ENCODE measurements at regions not wholly inside any gene's neighbourhood (a gene's known extent, or its start where the extent isn't known, plus 50 kb on each side); places are given as distances from the start of the nearest gene placed in this dataset.
"Not testable (repeated sequence)": the region's sequence is repeated elsewhere in the genome, so short reads cannot be mapped to it uniquely, and the experiment has no call there.

DNA sequence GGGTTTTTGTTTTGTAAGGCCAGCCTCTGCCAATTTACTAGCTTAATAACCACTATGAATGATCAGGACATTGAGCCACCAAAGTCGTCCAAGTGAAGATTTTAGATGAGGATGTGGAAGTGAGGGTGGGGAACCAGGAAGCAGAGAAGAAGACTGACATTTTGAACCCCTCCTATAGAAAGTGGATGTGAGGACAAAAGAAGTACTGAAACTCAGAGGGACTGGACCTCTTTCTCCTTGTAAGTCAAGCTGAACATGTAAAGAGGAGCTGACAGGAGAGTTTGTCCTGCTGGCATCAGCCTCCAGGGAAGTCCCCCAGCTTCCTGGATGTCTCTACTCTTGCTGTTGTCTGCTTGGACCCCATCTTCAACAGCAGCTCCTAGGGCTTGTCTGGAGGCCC is 338.2 kb upstream of the NCAM1 start:
- Histone ChIP-seq H3K9me3 (replicated peaks in 1 of 2; ENCODE audit: control insufficient read depth in 1 of 2, insufficient read depth in 1 of 2, low read length in 2 of 2) (no peaks in the 10 kb centered on the region), H3K4me2 (replicated peaks; ENCODE audit: extremely low read depth, low read length, poor library complexity, severe bottlenecking) (no peak overlapping the region), H3K4me1 (ENCODE audit: control insufficient read depth in 1 of 2, insufficient read depth in 2 of 2, low read length in 2 of 2) (peaks cover 44 to 53% of the 10 kb centered on the region in 2 donors), H2AFZ (ENCODE audit: insufficient read depth, low read depth, low read length, poor library complexity, severe bottlenecking) (peak overlapping the region; percentile 56), H3K36me3 (replicated peaks in 1 of 2; ENCODE audit: control insufficient read depth in 1 of 2, insufficient read depth in 2 of 2, low read length in 2 of 2) (no peaks in the 10 kb centered on the region), H4K20me1 (ENCODE audit: insufficient read depth, low read length) (no peaks in the 10 kb centered on the region), H3K27me3 (ENCODE audit: control insufficient read depth in 2 of 2, insufficient read depth in 2 of 2, low read length in 2 of 2) (peaks cover 0 to 2% of the 10 kb centered on the region in 2 donors), H3K27ac (ENCODE audit: low read depth in 1 of 2, low read length in 2 of 2) (peak overlapping the region; percentile 59 to 69), H3K9ac (ENCODE audit: insufficient read depth, low read length, poor library complexity, severe bottlenecking) (no peak overlapping the region), H3K79me2 (ENCODE audit: insufficient read depth, low read length) (no peaks in the 10 kb centered on the region), H3K4me3 (replicated peaks in 1 of 3; ENCODE audit: low read depth in 2 of 3, low read length in 3 of 3) (peak overlapping the region in 1 of 3 experiments; percentile 15)
- H3K27me3 Mint-ChIP-seq (ENCODE audit: low read depth in 3 of 3), result peaks cover 0 to 8% (median 3%) of the 10 kb centered on the region in 3 donors
- no peaks in the 10 kb centered on the region for H3K9me3 Mint-ChIP-seq
- no peak overlapping the region for H3K4me3 Mint-ChIP-seq
- peaks cover 0 to 2% of the 10 kb centered on the region in 2 donors for H3K36me3 Mint-ChIP-seq
- H3K27ac Mint-ChIP-seq, result peak overlapping the region in 6 of 7 donors; percentile 36 to 79 (median 62)
- no peak for TF ChIP-seq CTCF (IDR thresholded peaks at IDR 0.05)
- H3K4me1 Mint-ChIP-seq, result peaks cover 40% of the 10 kb centered on the region
- intact Hi-C loops (cut with micrococcal nuclease), result no loop called here
- peak in 2 of 3 donors; percentile 19 to 28 for DNase-seq
- no CpG with 5 or more reads among the region's 1 CpG for WGBS (ENCODE audit: insufficient coverage)

DNA sequence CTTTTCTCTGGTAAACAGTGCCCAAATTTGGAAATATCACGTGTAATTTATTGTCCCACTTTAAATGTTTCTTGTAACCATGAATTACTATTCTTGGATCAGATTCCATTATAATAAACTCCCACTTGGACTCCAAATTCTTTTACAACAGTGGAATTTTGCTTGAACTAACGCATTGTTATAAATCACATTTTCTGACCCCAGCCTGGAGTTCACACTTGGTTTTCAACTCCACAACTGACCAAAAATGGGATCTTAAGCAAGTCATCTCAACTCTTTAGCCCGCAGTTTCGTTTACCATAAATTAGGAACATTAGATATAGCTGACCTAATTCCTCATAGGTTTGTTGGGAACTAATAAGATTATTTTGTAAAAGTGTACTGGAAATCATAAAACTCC is 336.8 kb upstream of the NCAM1 start:
- no peak for TF ChIP-seq CTCF (IDR thresholded peaks at IDR 0.05)
- peak overlapping the region in 1 of 7 donors; percentile 11 for H3K27ac Mint-ChIP-seq

DNA sequence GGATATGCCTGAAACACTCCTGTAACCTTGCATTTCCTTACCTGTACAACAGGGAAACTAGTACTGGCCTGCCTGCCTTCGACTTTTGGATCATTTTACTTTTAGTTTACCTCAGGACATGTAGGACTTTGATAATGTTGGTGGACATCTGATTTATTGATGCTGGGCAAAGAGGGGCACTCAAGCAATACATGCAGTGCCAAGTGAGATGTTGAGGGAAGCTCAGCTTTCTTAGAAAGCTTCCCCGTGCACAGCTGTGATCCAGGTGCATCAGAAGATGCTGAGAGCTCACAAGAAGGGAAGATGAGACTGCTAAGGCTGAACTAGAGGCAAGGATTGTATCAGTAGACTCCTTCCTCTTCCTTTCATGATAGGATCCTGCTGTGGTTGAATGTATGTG is 336.2 kb upstream of the NCAM1 start:
- H3K9me3 Mint-ChIP-seq; H2AFZ ChIP-seq (ENCODE audit: insufficient read depth, low read depth, low read length, poor library complexity, severe bottlenecking); H4K20me1 ChIP-seq (ENCODE audit: insufficient read depth, low read length); intact Hi-C loops (cut with micrococcal nuclease); H3K27ac Mint-ChIP-seq; H3K79me2 ChIP-seq (ENCODE audit: insufficient read depth, low read length); H3K27me3 ChIP-seq (ENCODE audit: control insufficient read depth in 2 of 2, insufficient read depth in 2 of 2, low read length in 2 of 2); H3K36me3 ChIP-seq (replicated peaks in 1 of 2; ENCODE audit: control insufficient read depth in 1 of 2, insufficient read depth in 2 of 2, low read length in 2 of 2); H3K36me3 Mint-ChIP-seq; DNase-seq; H3K9me3 ChIP-seq (replicated peaks in 1 of 2; ENCODE audit: control insufficient read depth in 1 of 2, insufficient read depth in 1 of 2, low read length in 2 of 2); H3K4me2 ChIP-seq (replicated peaks; ENCODE audit: extremely low read depth, low read length, poor library complexity, severe bottlenecking); H3K4me3 ChIP-seq (replicated peaks in 1 of 3; ENCODE audit: low read depth in 2 of 3, low read length in 3 of 3); H3K27ac ChIP-seq (ENCODE audit: low read depth in 1 of 2, low read length in 2 of 2); H3K4me3 Mint-ChIP-seq; H3K9ac ChIP-seq (ENCODE audit: insufficient read depth, low read length, poor library complexity, severe bottlenecking): not testable (repeated sequence)
- Mint-ChIP-seq H3K4me1 (peaks cover 43% of the 10 kb centered on the region), H3K27me3 (ENCODE audit: low read depth in 3 of 3) (peaks cover 0 to 13% (median 3%) of the 10 kb centered on the region in 3 donors)
- WGBS (ENCODE audit: insufficient coverage), result 100% methylated on average over 1 of the region's 2 CpGs
- peaks cover 47 to 48% of the 10 kb centered on the region in 2 donors for H3K4me1 ChIP-seq (ENCODE audit: control insufficient read depth in 1 of 2, insufficient read depth in 2 of 2, low read length in 2 of 2)

More for the DNA sequence above, 336.8 kb upstream of the NCAM1 start:
- Histone ChIP-seq H3K79me2 (ENCODE audit: insufficient read depth, low read length) (no peaks in the 10 kb centered on the region), H3K9me3 (replicated peaks in 1 of 2; ENCODE audit: control insufficient read depth in 1 of 2, insufficient read depth in 1 of 2, low read length in 2 of 2) (no peaks in the 10 kb centered on the region), H3K27ac (ENCODE audit: low read depth in 1 of 2, low read length in 2 of 2) (no peak overlapping the region), H3K27me3 (ENCODE audit: control insufficient read depth in 2 of 2, insufficient read depth in 2 of 2, low read length in 2 of 2) (peaks cover 0 to 2% of the 10 kb centered on the region in 2 donors), H3K4me1 (ENCODE audit: control insufficient read depth in 1 of 2, insufficient read depth in 2 of 2, low read length in 2 of 2) (peaks cover 45 to 47% of the 10 kb centered on the region in 2 donors), H3K4me3 (replicated peaks in 1 of 3; ENCODE audit: low read depth in 2 of 3, low read length in 3 of 3) (no peak overlapping the region), H3K4me2 (replicated peaks; ENCODE audit: extremely low read depth, low read length, poor library complexity, severe bottlenecking) (no peak overlapping the region), H3K9ac (ENCODE audit: insufficient read depth, low read length, poor library complexity, severe bottlenecking) (no peak overlapping the region), H2AFZ (ENCODE audit: insufficient read depth, low read depth, low read length, poor library complexity, severe bottlenecking) (no peak overlapping the region), H3K36me3 (replicated peaks in 1 of 2; ENCODE audit: control insufficient read depth in 1 of 2, insufficient read depth in 2 of 2, low read length in 2 of 2) (no peaks in the 10 kb centered on the region), H4K20me1 (ENCODE audit: insufficient read depth, low read length) (no peaks in the 10 kb centered on the region)
- Mint-ChIP-seq H3K4me3 (no peak overlapping the region), H3K4me1 (peaks cover 38% of the 10 kb centered on the region), H3K9me3 (no peaks in the 10 kb centered on the region), H3K27me3 (ENCODE audit: low read depth in 3 of 3) (peaks cover 0 to 12% (median 3%) of the 10 kb centered on the region in 3 donors), H3K36me3 (no peaks in the 10 kb centered on the region)
- no peak for DNase-seq
- 100% methylated on average over 1 of the region's 4 CpGs for WGBS (ENCODE audit: insufficient coverage)
- intact Hi-C loops (cut with micrococcal nuclease), result no loop called here
